H7 (cell line): ENCODE measurements at regions not wholly inside any gene's neighbourhood (a gene's known extent, or its start where the extent isn't known, plus 50 kb on each side); places are given as distances from the start of the nearest gene placed in this dataset.

ENCODE experiments used
- DNase-seq: peaks from one replicate; pipeline ENCODE4 v3.0.0; 2012
- H3K27me3 ChIP-seq: 2 replicates; pipeline ENCODE4 v1.6.0; 2011; ENCODE audit warnings: mild to moderate bottlenecking, low read length; ENCODE audit not compliant: control insufficient read depth, insufficient read depth
- H3K36me3 ChIP-seq: replicated peaks from 2 replicates; pipeline ENCODE4 v1.5.1; 2011; ENCODE audit warnings: low read length; ENCODE audit not compliant: control insufficient read depth, insufficient read depth
- H3K4me3 ChIP-seq: 2 replicates; pipeline ENCODE4 v1.5.1; 2011; ENCODE audit warnings: low read depth, mild to moderate bottlenecking, control low read depth, low read length, moderate library complexity; ENCODE audit not compliant: insufficient read depth

DNA sequence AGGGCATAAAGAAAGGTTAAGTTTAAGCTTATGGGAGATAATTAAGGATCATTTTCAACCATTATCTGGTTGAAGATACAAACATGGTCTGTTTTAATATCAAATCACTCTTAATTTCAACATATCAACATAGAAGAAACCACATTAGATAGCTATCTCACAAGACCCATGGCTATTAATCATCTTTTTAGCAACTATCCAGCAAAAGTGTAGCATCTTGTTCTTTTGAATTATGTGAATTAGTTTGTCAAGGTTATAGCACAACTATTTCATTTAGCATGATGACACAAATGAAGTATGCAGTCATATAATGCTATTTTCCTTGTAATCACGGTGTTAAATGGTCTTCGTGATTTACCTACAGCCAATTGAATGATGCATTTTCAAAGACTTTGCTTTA lies 58.9 kb upstream of the PPP1R9A start:
- Histone ChIP-seq H3K36me3 (no peaks in the 10 kb centered on the region), H3K27me3 (no peaks in the 10 kb centered on the region), H3K4me3 (no peak overlapping the region)
- DNase-seq: no peak

DNA sequence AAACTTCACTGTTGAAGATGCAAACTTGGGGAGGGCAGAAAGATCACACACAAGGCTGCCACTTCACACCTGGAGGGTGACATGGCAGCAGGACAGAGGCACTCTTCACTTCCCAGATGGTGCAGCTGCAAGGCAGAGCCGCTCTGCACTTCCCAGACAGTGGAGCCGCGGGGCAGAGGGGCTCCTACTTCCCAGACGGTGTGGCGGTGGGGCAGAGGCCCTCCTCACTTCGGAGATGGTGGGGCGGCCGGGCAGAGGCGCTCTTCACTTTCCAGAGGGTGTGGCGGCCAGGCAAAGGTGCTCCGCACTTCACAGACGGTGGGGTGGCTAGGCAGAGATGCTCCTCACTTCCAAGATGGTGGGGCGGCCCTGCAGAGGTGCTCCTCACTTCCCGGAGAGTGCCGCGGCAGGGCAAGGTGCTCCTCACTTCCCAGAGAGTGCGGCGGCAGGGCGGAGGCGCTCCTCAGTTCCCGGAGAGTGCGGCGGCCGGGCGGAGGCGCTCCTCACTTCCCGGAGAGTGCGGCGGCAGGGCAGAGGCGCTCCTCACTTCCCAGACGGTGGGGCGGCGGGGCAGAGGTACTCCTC lies 58.3 kb upstream of the PPP1R9A start:
- DNase-seq: no peak
- Histone ChIP-seq H3K4me3 (no peak overlapping the region), H3K36me3 (no peaks in the 10 kb centered on the region), H3K27me3 (no peaks in the 10 kb centered on the region)

DNA sequence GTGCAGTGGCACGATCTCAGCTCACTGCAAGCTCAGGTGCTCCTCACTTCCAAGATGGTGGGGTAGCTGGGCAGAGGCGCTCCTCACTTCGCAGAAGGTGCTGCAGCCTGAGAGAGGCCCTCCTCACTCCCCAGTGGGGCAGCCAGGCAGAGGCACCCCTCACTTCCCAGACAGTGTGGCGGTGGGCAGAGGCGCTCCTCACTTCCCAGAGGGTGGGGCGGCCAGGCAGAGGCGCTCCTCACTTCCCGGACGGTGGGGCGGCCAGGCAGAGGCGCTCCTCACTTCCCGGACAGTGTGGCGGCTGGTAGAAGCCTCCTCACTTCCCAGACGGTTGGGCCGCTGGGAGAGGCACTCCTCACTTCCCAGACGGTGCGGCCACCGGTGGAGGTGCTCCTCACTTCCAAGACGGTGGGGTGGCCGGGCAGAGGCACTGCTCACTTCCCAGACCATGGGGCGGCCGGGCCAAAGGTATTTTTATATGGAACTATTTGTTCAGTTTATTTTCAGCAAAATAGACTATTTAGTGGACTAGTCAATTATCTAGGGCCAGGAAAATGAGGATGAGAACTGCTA lies 57.7 kb upstream of the PPP1R9A start:
- H3K36me3 ChIP-seq: no peaks in the 10 kb centered on the region
- no peak for DNase-seq
- H3K4me3 ChIP-seq: no peak overlapping the region
- H3K27me3 ChIP-seq: no peaks in the 10 kb centered on the region

DNA sequence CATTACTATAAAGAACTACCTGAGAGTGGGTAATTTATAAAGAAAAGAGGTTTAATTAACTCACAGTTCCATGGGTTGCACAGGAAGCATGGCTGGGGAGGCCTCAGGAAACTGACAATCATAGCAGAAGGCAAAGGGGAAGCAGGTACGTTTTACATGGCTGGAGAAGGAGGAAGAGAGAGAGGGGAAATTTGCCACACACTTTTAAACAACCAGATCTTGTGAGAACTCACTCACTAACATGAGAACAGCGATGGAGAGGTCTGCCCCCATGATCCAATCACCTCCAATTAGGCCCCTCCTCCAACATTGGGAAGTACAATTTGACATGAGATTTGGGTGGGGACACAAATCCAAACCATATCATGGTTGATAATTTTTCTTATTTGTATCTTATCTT lies 51.8 kb upstream of the PPP1R9A start:
- Histone ChIP-seq H3K36me3 (no peaks in the 10 kb centered on the region), H3K27me3 (no peaks in the 10 kb centered on the region), H3K4me3 (no peak overlapping the region)
- no peak for DNase-seq

DNA sequence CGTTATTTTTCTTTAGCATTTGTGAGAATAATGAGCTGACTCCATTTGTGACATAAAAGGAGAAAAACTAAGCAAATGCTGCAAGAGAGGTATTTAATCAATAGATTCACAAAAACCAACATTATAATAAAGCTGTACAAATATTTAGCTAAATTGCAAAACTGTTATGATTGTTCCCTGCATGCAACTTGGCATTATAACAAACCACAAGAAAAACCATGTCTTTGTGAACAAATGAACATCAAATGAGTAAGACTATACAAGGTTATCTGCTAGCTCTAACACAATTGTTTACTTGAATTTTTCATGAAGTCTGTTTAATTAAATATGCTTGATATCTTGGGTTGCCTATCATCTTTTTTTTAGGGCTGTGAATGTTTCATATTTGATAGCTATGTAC lies 50.8 kb upstream of the PPP1R9A start:
- DNase-seq: no peak
- H3K36me3 ChIP-seq: no peaks in the 10 kb centered on the region
- H3K27me3 ChIP-seq: no peaks in the 10 kb centered on the region
- no peak overlapping the region for H3K4me3 ChIP-seq
